GM21367 (cell line): ENCODE measurements at regions not wholly inside any gene's neighbourhood (a gene's known extent, or its start where the extent isn't known, plus 50 kb on each side); places are given as distances from the start of the nearest gene placed in this dataset.
"Not testable (repeated sequence)": the region's sequence is repeated elsewhere in the genome, so short reads cannot be mapped to it uniquely, and the experiment has no call there.

Experiments used
- ATAC-seq: cut with Tn5 transposase; IDR thresholded peaks from one replicate; pipeline ENCODE4 v1.9.1; 2021; ENCODE audit not compliant: unreplicated experiment

GRCh38 chr18:8882632-8883408 lies 177.5 kb downstream of the MTCL1 start:
- ATAC-seq: no peak

- ATAC-seq: no peak
Observed at GRCh38 chr18:8883409-8883668, 178.0 kb downstream of the MTCL1 start.

- not testable (repeated sequence) for ATAC-seq
Observed at GRCh38 chr18:8887877-8888276, 182.5 kb downstream of the MTCL1 start.

GRCh38 chr18:8889489-8889888 lies 184.1 kb downstream of the MTCL1 start:
- ATAC-seq: no peak

GRCh38 chr18:8890503-8890902 lies 185.1 kb downstream of the MTCL1 start:
- ATAC-seq: not testable (repeated sequence)

GRCh38 chr18:8890957-8891464 lies 185.7 kb downstream of the MTCL1 start:
- ATAC-seq: no peak

GRCh38 chr18:8893221-8893620 lies 187.9 kb downstream of the MTCL1 start:
- no peak for ATAC-seq

- no peak for ATAC-seq
Observed at GRCh38 chr18:8893628-8894231, 188.4 kb downstream of the MTCL1 start.

- no peak for ATAC-seq
Observed at GRCh38 chr18:8894823-8895222, 189.5 kb downstream of the MTCL1 start.

GRCh38 chr18:8895341-8895740 lies 190.0 kb downstream of the MTCL1 start:
- no peak for ATAC-seq

GRCh38 chr18:8895987-8896619 lies 190.7 kb downstream of the MTCL1 start:
- no peak for ATAC-seq

- no peak for ATAC-seq
Observed at GRCh38 chr18:8899000-8899399, 193.6 kb downstream of the MTCL1 start.

- ATAC-seq: no peak
Observed at GRCh38 chr18:8900552-8900951, 195.2 kb downstream of the MTCL1 start.

GRCh38 chr18:8901019-8901418 lies 195.7 kb downstream of the MTCL1 start:
- no peak for ATAC-seq

GRCh38 chr18:8904316-8904715 lies 198.2 kb upstream of the NDUFV2 start:
- no peak for ATAC-seq

- ATAC-seq: no peak
Observed at GRCh38 chr18:8908792-8909510, 193.5 kb upstream of the NDUFV2 start.

- ATAC-seq: no peak
Observed at GRCh38 chr18:8910186-8910822, 192.2 kb upstream of the NDUFV2 start.

GRCh38 chr18:8910843-8911242 lies 191.7 kb upstream of the NDUFV2 start:
- no peak for ATAC-seq

GRCh38 chr18:8911408-8912340 lies 190.8 kb upstream of the NDUFV2 start:
- no peak for ATAC-seq
